BE2C (cell line): ENCODE measurements at regions not wholly inside any gene's neighbourhood (a gene's known extent, or its start where the extent isn't known, plus 50 kb on each side); places are given as distances from the start of the nearest gene placed in this dataset.

Experiments
- DNase-seq: peaks from one replicate; pipeline ENCODE4 v3.0.0-alpha.2; 2020
- H3K27me3 ChIP-seq: fragments of 250-450 bp; sonication (Bioruptor Pico); 2 replicates; pipeline ENCODE4 v1.5.1; 2020; ENCODE audit warnings: mild to moderate bottlenecking
- H3K36me3 ChIP-seq: fragments of 250-450 bp; sonication (Bioruptor Pico); 2 replicates; pipeline ENCODE4 v1.5.1; 2020; ENCODE audit warnings: mild to moderate bottlenecking
- H3K4me1 ChIP-seq: fragments of 250-450 bp; sonication (Bioruptor Pico); 2 replicates; pipeline ENCODE4 v1.5.1; 2020
- H3K4me3 ChIP-seq: 2 replicates; pipeline ENCODE4 v1.5.1; 2011; ENCODE audit warnings: low read depth, low read length
- H3K9me3 ChIP-seq: fragments of 250-450 bp; sonication (Bioruptor Pico); 2 replicates; pipeline ENCODE4 v1.5.1; 2020
- CTCF ChIP-seq: IDR thresholded peaks from 2 replicates; pipeline ENCODE4 v1.5.1; 2012; ENCODE audit warnings: mild to moderate bottlenecking, low read depth, low read length

- no peaks in the 10 kb centered on the region for H3K27me3 ChIP-seq
- no peak overlapping the region for H3K4me3 ChIP-seq
- TF ChIP-seq CTCF, result no peak
- H3K9me3 ChIP-seq, result no peaks in the 10 kb centered on the region
- H3K4me1 ChIP-seq, result peaks cover 69% of the 10 kb centered on the region
- peak; percentile 71 for DNase-seq
- no peaks in the 10 kb centered on the region for H3K36me3 ChIP-seq
Observed at GRCh38 chr11:116424615-116425261, 348.0 kb downstream of the BUD13 start.

GRCh38 chr11:116422956-116423600 is 349.7 kb downstream of the BUD13 start:
- Histone ChIP-seq H3K4me3 (no peak overlapping the region), H3K9me3 (no peaks in the 10 kb centered on the region), H3K36me3 (no peaks in the 10 kb centered on the region), H3K27me3 (no peaks in the 10 kb centered on the region), H3K4me1 (peaks cover 67% of the 10 kb centered on the region)
- peak; percentile 39 for TF ChIP-seq CTCF
- peak; percentile 63 for DNase-seq

- H3K27me3 ChIP-seq, result no peaks in the 10 kb centered on the region
- TF ChIP-seq CTCF, result no peak
- no peak for DNase-seq
- H3K4me3 ChIP-seq, result no peak overlapping the region
- no peaks in the 10 kb centered on the region for H3K9me3 ChIP-seq
- H3K36me3 ChIP-seq, result no peaks in the 10 kb centered on the region
- peaks cover 65% of the 10 kb centered on the region for H3K4me1 ChIP-seq
Observed at GRCh38 chr11:116422556-116422955, 350.2 kb downstream of the BUD13 start.

GRCh38 chr11:116421529-116422185 is 351.1 kb downstream of the BUD13 start:
- no peaks in the 10 kb centered on the region for H3K9me3 ChIP-seq
- no peak for TF ChIP-seq CTCF
- no peak for DNase-seq
- no peaks in the 10 kb centered on the region for H3K27me3 ChIP-seq
- H3K4me1 ChIP-seq, result peaks cover 57% of the 10 kb centered on the region
- no peak overlapping the region for H3K4me3 ChIP-seq
- no peaks in the 10 kb centered on the region for H3K36me3 ChIP-seq

- no peaks in the 10 kb centered on the region for H3K9me3 ChIP-seq
- peaks cover 55% of the 10 kb centered on the region for H3K4me1 ChIP-seq
- no peak overlapping the region for H3K4me3 ChIP-seq
- no peak for TF ChIP-seq CTCF
- no peaks in the 10 kb centered on the region for H3K36me3 ChIP-seq
- DNase-seq, result peak; percentile 40
- no peaks in the 10 kb centered on the region for H3K27me3 ChIP-seq
Observed at GRCh38 chr11:116420770-116421528, 351.8 kb downstream of the BUD13 start.
